IPS-15b (cell line): ENCODE measurements at regions not wholly inside any gene's neighbourhood (a gene's known extent, or its start where the extent isn't known, plus 50 kb on each side); places are given as distances from the start of the nearest gene placed in this dataset.
"Not testable (repeated sequence)": the region's sequence is repeated elsewhere in the genome, so short reads cannot be mapped to it uniquely, and the experiment has no call there.

Source experiments
- H3K27me3 ChIP-seq: one replicate; pipeline ENCODE4 v1.6.1; 2013; ENCODE audit warnings: low read length; ENCODE audit not compliant: control insufficient read depth, insufficient read depth
- H3K36me3 ChIP-seq: one replicate; pipeline ENCODE4 v1.6.1; 2013; ENCODE audit warnings: low read length; ENCODE audit not compliant: control insufficient read depth, insufficient read depth
- H3K4me1 ChIP-seq: one replicate; pipeline ENCODE4 v1.6.1; 2013; ENCODE audit warnings: mild to moderate bottlenecking, low read length; ENCODE audit not compliant: control insufficient read depth, insufficient read depth
- H3K4me3 ChIP-seq: one replicate; pipeline ENCODE4 v1.5.1; 2013; ENCODE audit warnings: low read depth, low read length
- H3K9ac ChIP-seq: one replicate; pipeline ENCODE4 v1.6.1; 2013; ENCODE audit warnings: low read depth, mild to moderate bottlenecking, low read length
- H3K9me3 ChIP-seq: one replicate; pipeline ENCODE4 v1.6.1; 2013; ENCODE audit warnings: mild to moderate bottlenecking, low read length; ENCODE audit not compliant: control insufficient read depth, insufficient read depth

DNA sequence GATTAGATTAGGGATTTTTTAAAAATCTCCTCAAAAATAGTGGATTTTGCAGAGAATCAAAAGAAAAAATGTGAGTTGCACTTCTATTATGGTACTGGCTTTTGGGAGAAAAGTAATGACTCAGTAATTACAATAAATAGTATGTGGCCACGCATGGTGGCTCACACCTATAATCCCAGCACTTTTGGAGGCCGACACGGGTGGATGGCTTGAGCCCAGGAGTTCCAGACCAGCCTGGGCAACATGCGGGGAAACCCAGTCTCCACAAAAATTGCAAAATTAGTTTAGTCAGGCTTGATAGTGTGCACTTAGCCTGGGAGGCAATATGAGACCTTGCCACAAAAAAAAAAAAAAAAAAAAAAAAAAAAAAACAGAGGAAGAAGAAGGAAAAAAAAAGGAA lies 1098.2 kb downstream of the ZPLD1 start:
- H3K27me3 ChIP-seq, result no peaks in the 10 kb centered on the region

GRCh38 chr3:103554451-103554850 lies 1119.6 kb downstream of the ZPLD1 start:
- Histone ChIP-seq H3K36me3 (no peaks in the 10 kb centered on the region), H3K4me3 (no peak overlapping the region), H3K4me1 (no peaks in the 10 kb centered on the region), H3K9me3 (no peaks in the 10 kb centered on the region), H3K9ac (no peak overlapping the region), H3K27me3 (no peaks in the 10 kb centered on the region)

More for the DNA sequence above, 1098.2 kb downstream of the ZPLD1 start:
- Histone ChIP-seq H3K9ac (no peak overlapping the region), H3K36me3 (no peaks in the 10 kb centered on the region), H3K4me3 (no peak overlapping the region), H3K4me1 (no peaks in the 10 kb centered on the region), H3K9me3 (no peaks in the 10 kb centered on the region)

DNA sequence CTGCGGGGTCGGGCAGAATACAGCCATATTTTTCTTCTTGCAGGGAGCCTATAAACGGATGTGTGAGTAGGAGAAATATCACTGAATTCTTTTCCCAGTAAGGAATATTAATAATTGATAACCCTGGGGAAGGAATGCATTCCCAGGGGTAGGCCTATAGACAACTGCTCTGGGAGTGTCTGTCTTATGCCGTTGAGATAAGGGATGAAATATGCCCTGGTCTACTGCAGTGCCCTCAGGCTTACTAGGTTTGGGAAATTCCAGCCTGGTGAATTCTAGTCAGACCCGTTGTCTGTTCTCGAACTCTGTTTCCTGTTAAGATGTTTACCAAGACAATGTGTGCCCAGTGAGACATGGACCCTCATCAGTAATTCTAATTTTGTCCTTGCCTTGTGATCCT lies 1129.3 kb downstream of the ZPLD1 start:
- H3K9ac ChIP-seq, H3K4me1 ChIP-seq, H3K36me3 ChIP-seq: not testable (repeated sequence)

GRCh38 chr3:103585809-103586208 lies 1151.0 kb downstream of the ZPLD1 start:
- Histone ChIP-seq H3K9me3 (no peaks in the 10 kb centered on the region), H3K4me3 (no peak overlapping the region), H3K9ac (no peak overlapping the region), H3K4me1 (no peaks in the 10 kb centered on the region), H3K36me3 (no peaks in the 10 kb centered on the region), H3K27me3 (no peaks in the 10 kb centered on the region)

More for the DNA sequence above, 1129.3 kb downstream of the ZPLD1 start:
- H3K27me3 ChIP-seq, H3K4me3 ChIP-seq, H3K9me3 ChIP-seq: not testable (repeated sequence)

DNA sequence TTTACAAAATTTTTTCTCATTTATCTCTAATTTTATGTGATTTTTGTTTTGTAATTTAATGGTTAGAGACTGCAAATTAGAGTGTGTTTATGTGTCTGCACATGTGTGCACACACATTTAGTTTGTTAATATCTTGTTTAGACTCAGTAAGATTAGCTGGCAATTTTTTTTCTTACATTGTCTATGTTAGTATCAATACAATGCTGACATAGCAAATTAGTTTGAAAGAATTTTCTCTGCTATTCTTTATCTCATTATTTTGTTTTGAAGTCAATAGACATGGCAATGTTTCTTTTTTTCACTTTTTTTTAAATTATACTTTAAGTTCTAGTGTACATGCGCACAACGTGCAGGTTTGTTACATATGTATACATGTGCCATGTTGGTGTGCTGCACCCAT lies 1155.0 kb downstream of the ZPLD1 start:
- H3K4me3 ChIP-seq, result no peak overlapping the region
- no peaks in the 10 kb centered on the region for H3K9me3 ChIP-seq
- no peaks in the 10 kb centered on the region for H3K4me1 ChIP-seq
- no peaks in the 10 kb centered on the region for H3K27me3 ChIP-seq
- no peaks in the 10 kb centered on the region for H3K36me3 ChIP-seq
- no peak overlapping the region for H3K9ac ChIP-seq

- Histone ChIP-seq H3K9me3 (no peaks in the 10 kb centered on the region), H3K9ac (no peak overlapping the region), H3K4me3 (no peak overlapping the region), H3K27me3 (no peaks in the 10 kb centered on the region), H3K4me1 (no peaks in the 10 kb centered on the region), H3K36me3 (no peaks in the 10 kb centered on the region)
Observed at GRCh38 chr3:103600844-103601243, 1166.0 kb downstream of the ZPLD1 start.

DNA sequence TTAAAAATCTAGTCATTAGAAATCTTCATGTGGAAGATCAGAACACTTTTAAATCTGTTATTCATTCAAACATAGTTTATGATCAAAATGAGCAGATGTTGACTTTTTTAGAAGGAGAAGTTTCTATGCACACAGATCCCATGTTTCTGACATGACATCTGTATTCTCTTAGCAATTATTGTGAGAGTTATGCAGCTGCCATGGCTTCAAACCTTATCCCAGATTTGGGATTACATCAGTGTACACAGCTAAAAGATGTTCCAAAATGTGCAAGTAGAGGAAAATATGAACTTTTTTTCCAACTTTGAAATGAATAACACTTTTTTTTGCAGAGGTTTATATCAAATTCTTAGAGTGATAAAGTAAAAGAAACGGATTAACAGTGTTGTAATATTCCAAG lies 1166.9 kb downstream of the ZPLD1 start:
- H3K9ac ChIP-seq, result no peak overlapping the region
- H3K9me3 ChIP-seq, result no peaks in the 10 kb centered on the region
- no peaks in the 10 kb centered on the region for H3K4me1 ChIP-seq
- no peaks in the 10 kb centered on the region for H3K27me3 ChIP-seq
- H3K36me3 ChIP-seq, result no peaks in the 10 kb centered on the region
- H3K4me3 ChIP-seq, result no peak overlapping the region

- H3K4me1 ChIP-seq, result no peaks in the 10 kb centered on the region
- no peaks in the 10 kb centered on the region for H3K27me3 ChIP-seq
- no peaks in the 10 kb centered on the region for H3K36me3 ChIP-seq
- no peak overlapping the region for H3K4me3 ChIP-seq
- no peaks in the 10 kb centered on the region for H3K9me3 ChIP-seq
- no peak overlapping the region for H3K9ac ChIP-seq
Observed at GRCh38 chr3:103609472-103609871, 1174.7 kb downstream of the ZPLD1 start.

- H3K27me3 ChIP-seq, result no peaks in the 10 kb centered on the region
- no peaks in the 10 kb centered on the region for H3K36me3 ChIP-seq
- no peak overlapping the region for H3K4me3 ChIP-seq
- H3K9ac ChIP-seq, result no peak overlapping the region
- H3K9me3 ChIP-seq, result no peaks in the 10 kb centered on the region
- H3K4me1 ChIP-seq, result no peaks in the 10 kb centered on the region
Observed at GRCh38 chr3:103613397-103614156, 1178.8 kb downstream of the ZPLD1 start.

DNA sequence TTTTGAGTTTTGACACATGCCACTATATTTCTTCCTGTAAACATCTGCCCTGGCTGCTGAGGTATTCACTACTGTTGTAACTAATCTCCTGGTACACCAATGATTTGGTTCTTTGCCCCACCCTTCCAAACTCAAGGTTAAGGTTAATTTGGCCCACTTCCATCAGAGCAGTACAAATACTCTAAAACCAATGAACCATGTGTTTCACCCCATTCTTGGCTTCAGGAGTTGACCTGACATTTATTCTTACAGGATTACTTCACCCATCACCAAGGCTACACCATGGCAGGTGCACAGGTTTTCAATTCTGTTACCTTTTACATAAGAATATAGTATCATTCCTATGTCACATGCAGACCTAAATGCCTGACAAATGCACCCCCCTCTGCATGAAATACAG lies 1179.9 kb downstream of the ZPLD1 start:
- H3K4me1 ChIP-seq, result no peaks in the 10 kb centered on the region
- no peaks in the 10 kb centered on the region for H3K36me3 ChIP-seq
- H3K9ac ChIP-seq, result no peak overlapping the region
- H3K4me3 ChIP-seq, result no peak overlapping the region
- no peaks in the 10 kb centered on the region for H3K9me3 ChIP-seq
- H3K27me3 ChIP-seq, result no peaks in the 10 kb centered on the region

DNA sequence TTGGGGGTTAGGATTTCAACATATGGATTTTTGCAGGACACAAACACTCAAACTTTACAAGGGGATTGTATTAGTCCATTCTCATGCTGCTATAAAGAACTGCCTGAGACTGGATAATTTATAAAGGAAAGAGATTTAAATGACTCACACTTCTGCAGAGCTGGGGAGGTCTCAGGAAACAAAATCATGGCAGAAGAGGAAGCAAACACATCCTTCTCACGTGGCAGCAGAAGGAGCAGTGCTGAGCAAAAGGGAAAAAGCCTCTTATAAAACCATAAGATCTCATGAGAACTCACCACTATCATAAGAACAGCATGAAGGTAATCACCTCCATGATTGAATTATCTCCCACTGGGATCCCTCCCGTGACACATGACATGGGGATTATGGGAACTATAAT lies 1183.1 kb downstream of the ZPLD1 start:
- no peak overlapping the region for H3K4me3 ChIP-seq
- no peaks in the 10 kb centered on the region for H3K27me3 ChIP-seq
- no peaks in the 10 kb centered on the region for H3K4me1 ChIP-seq
- H3K36me3 ChIP-seq, result no peaks in the 10 kb centered on the region
- no peaks in the 10 kb centered on the region for H3K9me3 ChIP-seq
- H3K9ac ChIP-seq, result no peak overlapping the region

- Histone ChIP-seq H3K9me3 (no peaks in the 10 kb centered on the region), H3K27me3 (no peaks in the 10 kb centered on the region), H3K4me1 (no peaks in the 10 kb centered on the region), H3K36me3 (no peaks in the 10 kb centered on the region), H3K9ac (no peak overlapping the region), H3K4me3 (no peak overlapping the region)
Observed at GRCh38 chr3:103624271-103624670, 1189.5 kb downstream of the ZPLD1 start.
